ENCODE measurements at regions not wholly inside any gene's neighbourhood (a gene's known extent, or its start where the extent isn't known, plus 50 kb on each side); places are given as distances from the start of the nearest gene placed in this dataset.

- TF ChIP-seq NFAT5 (CRISPR knock-in tag; IDR thresholded peaks at IDR 0.05) (no peak), HNRNPK (IDR thresholded peaks at IDR 0.05; ENCODE audit: low read depth, low read length, poor library complexity, severe bottlenecking) (no peak), SOX5 (CRISPR knock-in tag; IDR thresholded peaks at IDR 0.05; ENCODE audit: borderline replicate concordance) (peak; percentile 98), CEBPZ (IDR thresholded peaks at IDR 0.05; ENCODE audit: low read length) (no peak), ZNF569 (CRISPR knock-in tag; IDR thresholded peaks at IDR 0.05; ENCODE audit: borderline replicate concordance) (no peak), TRAFD1 (CRISPR knock-in tag; IDR thresholded peaks at IDR 0.05; ENCODE audit: borderline replicate concordance) (no peak), ATM (IDR thresholded peaks at IDR 0.05; ENCODE audit: borderline replicate concordance) (no peak), GATAD2A (CRISPR knock-in tag; IDR thresholded peaks at IDR 0.05) (peak; percentile 76), KLF15 (CRISPR knock-in tag; IDR thresholded peaks at IDR 0.05; ENCODE audit: borderline replicate concordance) (no peak), SOX13 (IDR thresholded peaks at IDR 0.05) (peak; percentile 50; the same call in 1 of the 2 replicates), SOX13 (CRISPR knock-in tag; conservative IDR thresholded peaks at IDR 0.05 in 1 of 2, IDR thresholded peaks at IDR 0.05 in 1 of 2) (peak in 1 of 2 experiments; percentile 96; a peak in 2 of 4 replicates), ZNF720 (CRISPR knock-in tag; IDR thresholded peaks at IDR 0.05) (no peak), MAFG (CRISPR knock-in tag; IDR thresholded peaks at IDR 0.05) (no peak), KMT2B (CRISPR knock-in tag; IDR thresholded peaks at IDR 0.05) (no peak), HDAC1 (CRISPR knock-in tag; IDR thresholded peaks at IDR 0.05) (0 out of 2 replicates have a peak, but pooled peaks have one; percentile 19), PBX3 (CRISPR knock-in tag; IDR thresholded peaks at IDR 0.05; ENCODE audit: borderline replicate concordance) (no peak), NCOA2 (CRISPR knock-in tag; IDR thresholded peaks at IDR 0.05) (peak; percentile 73), ELF3 (CRISPR knock-in tag; IDR thresholded peaks at IDR 0.05) (0 out of 2 replicates have a peak, but pooled peaks have one; percentile 48)
These were observed 66.2 kb downstream of the UNC5CL start (continued) for GRCh38 chr6:40972814-40973213.
